HPDE6-E6E7 (cell line): ENCODE measurements at regions not wholly inside any gene's neighbourhood (a gene's known extent, or its start where the extent isn't known, plus 50 kb on each side); places are given as distances from the start of the nearest gene placed in this dataset.
"Not testable (repeated sequence)": the region's sequence is repeated elsewhere in the genome, so short reads cannot be mapped to it uniquely, and the experiment has no call there.

Experiments used
- DNase-seq: peaks from one replicate; pipeline ENCODE4 v3.0.0; 2011; ENCODE audit warnings: missing footprints; ENCODE audit errors: extremely low spot score

DNA sequence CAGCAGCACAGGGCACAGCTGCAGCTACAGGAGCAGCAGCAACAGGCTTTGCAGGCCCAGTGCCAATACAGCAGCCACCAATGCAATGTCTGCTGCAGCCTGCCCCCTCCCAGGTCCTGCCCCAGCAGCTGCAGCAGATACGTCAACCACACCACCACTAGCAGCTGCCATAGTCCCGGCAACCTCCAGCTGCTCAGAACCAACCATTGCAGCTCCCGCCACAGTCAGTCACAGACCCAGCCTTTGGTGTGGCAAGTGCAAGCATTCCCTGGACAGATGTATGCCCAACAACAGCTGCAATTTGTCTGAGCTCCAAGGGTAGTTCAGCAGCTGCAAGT, 53.3 kb upstream of the TUBA3E start:
- no peak for DNase-seq

DNA sequence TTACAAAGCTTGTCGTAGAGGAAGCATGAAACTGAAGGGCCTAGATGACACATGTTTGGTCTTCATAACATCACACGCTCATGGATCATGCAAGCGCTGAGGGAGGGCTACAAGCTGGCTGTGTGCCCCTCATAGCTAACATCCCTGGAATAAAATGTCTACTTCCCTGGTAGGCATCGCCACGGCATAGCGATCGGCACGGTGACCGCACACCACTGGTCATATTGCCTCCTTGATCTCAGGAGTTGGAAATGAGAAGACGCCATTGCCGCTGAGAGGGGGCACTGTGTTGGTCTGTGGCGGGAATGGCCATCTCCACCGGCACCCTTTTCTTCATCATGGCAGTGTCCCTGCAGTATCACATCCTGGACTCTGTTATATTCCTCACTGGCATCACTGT, 50.1 kb upstream of the TUBA3E start:
- not testable (repeated sequence) for DNase-seq
